Panc1 (cell line): ENCODE measurements at regions not wholly inside any gene's neighbourhood (a gene's known extent, or its start where the extent isn't known, plus 50 kb on each side); places are given as distances from the start of the nearest gene placed in this dataset.

Experiments
- ATAC-seq: fragments of 200-7000 bp; cut with Tn5 transposase; 2 replicates; pipeline ENCODE4 v1.9.1; 2020; ENCODE audit warnings: mild to moderate bottlenecking, moderate library complexity
- BruUV-seq: library from RNA; stranded (reverse); fragments of 400-500 nt; replicated peaks from 2 replicates; lab custom pipeline; 2021; lab: Mats Ljungman, UMichigan
- CTCF ChIA-PET: fragments of 300-600 bp; sonication (Branson Sonifier 250); formaldehyde crosslinking; loops from one replicate; lab custom pipeline; 2022; ENCODE audit warnings: antibody characterized with exemption; lab: Charles Lee
- POLR2A ChIA-PET: fragments of 300-600 bp; sonication (Branson Sonifier 250); formaldehyde crosslinking; loops from one replicate; lab custom pipeline; 2022; ENCODE audit warnings: antibody characterized with exemption; lab: Charles Lee
- DNase-seq: peaks from one replicate; pipeline ENCODE4 v3.0.0-alpha.2; 2010; ENCODE audit warnings: low read depth, low spot score
- H3K27ac ChIP-seq: 2 replicates; pipeline ENCODE4 v1.5.1; 2011; ENCODE audit warnings: mild to moderate bottlenecking, low read length, inconsistent platforms
- H3K27me3 ChIP-seq: fragments of 200-500 bp; sonication (Bioruptor generic); 2 replicates; pipeline ENCODE4 v1.6.0; 2014; ENCODE audit warnings: low read length, inconsistent platforms; ENCODE audit not compliant: control insufficient read depth, insufficient read depth
- H3K36me3 ChIP-seq: fragments of 200-500 bp; sonication (Bioruptor generic); 2 replicates; pipeline ENCODE4 v1.5.1; 2014; ENCODE audit warnings: inconsistent platforms, mild to moderate bottlenecking, low read length, moderate library complexity; ENCODE audit not compliant: control insufficient read depth, insufficient read depth
- H3K4me1 ChIP-seq: 2 replicates; pipeline ENCODE4 v1.5.1; 2011; ENCODE audit warnings: inconsistent platforms, mild to moderate bottlenecking, low read length, moderate library complexity; ENCODE audit not compliant: control insufficient read depth, insufficient read depth
- H3K4me3 ChIP-seq, 2 experiments: 2 replicates each; pipeline ENCODE4 v1.5.1; 2011 to 2012; ENCODE audit warnings: low read depth in 2 of 2, low read length in 2 of 2, mild to moderate bottlenecking in 2 of 2, inconsistent platforms in 1 of 2, moderate library complexity in 1 of 2
- H3K9me3 ChIP-seq: fragments of 200-500 bp; sonication (Bioruptor generic); 2 replicates; pipeline ENCODE4 v1.5.1; 2014; ENCODE audit warnings: low read depth, mild to moderate bottlenecking, inconsistent platforms, low read length, moderate library complexity; ENCODE audit not compliant: control insufficient read depth, insufficient read depth
- POLR2AphosphoS5 ChIP-seq: IDR thresholded peaks from 2 replicates; pipeline ENCODE4 v1.6.1; 2012; ENCODE audit warnings: mild to moderate bottlenecking, low read depth, low read length, moderate library complexity
- REST ChIP-seq, 2 experiments: IDR thresholded peaks; 2 replicates each; pipeline ENCODE4 v1.6.1; 2011 to 2012; ENCODE audit warnings: low read depth in 2 of 2, control low read depth in 1 of 2, low read length in 1 of 2, mild to moderate bottlenecking in 1 of 2, moderate library complexity in 1 of 2; ENCODE audit not compliant: insufficient read depth in 1 of 2
- SIN3A ChIP-seq: IDR thresholded peaks from 2 replicates; pipeline ENCODE4 v1.6.1; 2012; ENCODE audit warnings: low read depth, mild to moderate bottlenecking, low read length, moderate library complexity, borderline replicate concordance; ENCODE audit not compliant: insufficient read depth
- TCF7L2 ChIP-seq: IDR thresholded peaks from 2 replicates; pipeline ENCODE4 v1.6.1; 2011; ENCODE audit warnings: mild to moderate bottlenecking, low read depth, low read length, inconsistent platforms
- in situ Hi-C: cut with HindIII; loops from 2 replicates; pipeline ENCODE4 v1.10.0; 2016; ENCODE audit warnings: low sequenced_read_pairs, low pct_unique_long_range_greater_than_20kb
- intact Hi-C: fragments of 100-400 bp; cut with micrococcal nuclease; formaldehyde crosslinking; loops from one replicate; pipeline ENCODE4 v1.10.0; 2022; ENCODE audit not compliant: unreplicated experiment
- TF ChIP-seq, protein P1 (sequence below): fragments of 450-650 bp; IDR thresholded peaks from 2 replicates; pipeline ENCODE4 v1.5.1; 2017; ENCODE audit warnings: mild to moderate bottlenecking

GRCh38 chr4:119707336-119707735 lies 78.7 kb upstream of the PDE5A start:
- Histone ChIP-seq H3K4me3 (no peak overlapping the region), H3K9me3 (peaks cover 13% of the 10 kb centered on the region; the same call in 1 of the 2 replicates), H3K27ac (peak overlapping the region; percentile 54; the same call in 1 of the 2 replicates), H3K27me3 (no peaks in the 10 kb centered on the region), H3K36me3 (no peaks in the 10 kb centered on the region), H3K4me1 (no peaks in the 10 kb centered on the region)
- no peak for TF ChIP-seq POLR2AphosphoS5
- TF ChIP-seq SIN3A: no peak
- no peak for TF ChIP-seq TCF7L2
- TF ChIP-seq, protein P1, sequence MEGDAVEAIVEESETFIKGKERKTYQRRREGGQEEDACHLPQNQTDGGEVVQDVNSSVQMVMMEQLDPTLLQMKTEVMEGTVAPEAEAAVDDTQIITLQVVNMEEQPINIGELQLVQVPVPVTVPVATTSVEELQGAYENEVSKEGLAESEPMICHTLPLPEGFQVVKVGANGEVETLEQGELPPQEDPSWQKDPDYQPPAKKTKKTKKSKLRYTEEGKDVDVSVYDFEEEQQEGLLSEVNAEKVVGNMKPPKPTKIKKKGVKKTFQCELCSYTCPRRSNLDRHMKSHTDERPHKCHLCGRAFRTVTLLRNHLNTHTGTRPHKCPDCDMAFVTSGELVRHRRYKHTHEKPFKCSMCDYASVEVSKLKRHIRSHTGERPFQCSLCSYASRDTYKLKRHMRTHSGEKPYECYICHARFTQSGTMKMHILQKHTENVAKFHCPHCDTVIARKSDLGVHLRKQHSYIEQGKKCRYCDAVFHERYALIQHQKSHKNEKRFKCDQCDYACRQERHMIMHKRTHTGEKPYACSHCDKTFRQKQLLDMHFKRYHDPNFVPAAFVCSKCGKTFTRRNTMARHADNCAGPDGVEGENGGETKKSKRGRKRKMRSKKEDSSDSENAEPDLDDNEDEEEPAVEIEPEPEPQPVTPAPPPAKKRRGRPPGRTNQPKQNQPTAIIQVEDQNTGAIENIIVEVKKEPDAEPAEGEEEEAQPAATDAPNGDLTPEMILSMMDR: no peak
- intact Hi-C loops (no loop called here), in situ Hi-C loops (no loop called here)
- DNase-seq (no peak), ATAC-seq (no peak)
- no TSS peak for BruUV-seq
- ChIA-PET CTCF (no interaction called here), POLR2A (no interaction called here)

- intact Hi-C loops: no loop called here
- TF ChIP-seq SIN3A: no peak
- TF ChIP-seq, protein P1: no peak
- TF ChIP-seq POLR2AphosphoS5: no peak
- TF ChIP-seq REST (IDR thresholded peaks at IDR 0.05; ENCODE audit: insufficient read depth in 1 of 2, low read depth in 2 of 2, low read length in 1 of 2): no peak
- TF ChIP-seq TCF7L2: no peak
- BruUV-seq: no TSS peak
- DNase-seq: no peak
- Histone ChIP-seq H3K27ac (peak overlapping the region; percentile 34; the same call in 1 of the 2 replicates), H3K4me3 (no peak overlapping the region), H3K36me3 (no peaks in the 10 kb centered on the region), H3K4me1 (no peaks in the 10 kb centered on the region), H3K9me3 (peaks cover 13% of the 10 kb centered on the region; the same call in 1 of the 2 replicates), H3K27me3 (no peaks in the 10 kb centered on the region)
- ChIA-PET POLR2A (no interaction called here), CTCF (no interaction called here)
- ATAC-seq: no peak
- in situ Hi-C loops: no loop called here
Observed at GRCh38 chr4:119706804-119707203, 78.2 kb upstream of the PDE5A start.
